ENCODE measurements at regions not wholly inside any gene's neighbourhood (a gene's known extent, or its start where the extent isn't known, plus 50 kb on each side); places are given as distances from the start of the nearest gene placed in this dataset.

GRCh38 chr9:108768744-108769143, 87.0 kb downstream of the ACTL7B start:
- DNase-seq (ENCODE audit: low read depth, low spot score): no peak
- no peak overlapping the region for H3K4me3 ChIP-seq (ENCODE audit: low read depth, low read length)
- POLR2A ChIA-PET: no interaction called here
- CTCF ChIA-PET: interaction anchor here (0.9 kb wide), 1 partner anchor 13 kb away, joined by 3 read pairs; no protein-coding TSS in a partner anchor
- no peak for TF ChIP-seq CTCF (IDR thresholded peaks at IDR 0.05; ENCODE audit: insufficient read depth, low read length, missing control alignments)

- ChIA-PET CTCF (interaction anchor here (0.6 to 2.7 kb wide), 2 partner anchors 11 to 1301 kb away, joined by 3 to 6 read pairs; no protein-coding TSS in a partner anchor), POLR2A (no interaction called here)
- no peak for DNase-seq (ENCODE audit: low read depth, low spot score)
- H3K4me3 ChIP-seq (ENCODE audit: low read depth, low read length): no peak overlapping the region
- TF ChIP-seq CTCF (IDR thresholded peaks at IDR 0.05; ENCODE audit: insufficient read depth, low read length, missing control alignments): no peak
Observed at GRCh38 chr9:108766626-108767161, 89.1 kb downstream of the ACTL7B start.

GRCh38 chr9:108765265-108765664, 90.5 kb downstream of the ACTL7B start:
- no peak for TF ChIP-seq CTCF (IDR thresholded peaks at IDR 0.05; ENCODE audit: insufficient read depth, low read length, missing control alignments)
- ChIA-PET CTCF (no interaction called here), POLR2A (no interaction called here)
- H3K4me3 ChIP-seq (ENCODE audit: low read depth, low read length): no peak overlapping the region
- no peak for DNase-seq (ENCODE audit: low read depth, low spot score)

- DNase-seq (ENCODE audit: low read depth, low spot score): no peak
- no peak for TF ChIP-seq CTCF (IDR thresholded peaks at IDR 0.05; ENCODE audit: insufficient read depth, low read length, missing control alignments)
- POLR2A ChIA-PET: no interaction called here
- H3K4me3 ChIP-seq (ENCODE audit: low read depth, low read length): no peak overlapping the region
- CTCF ChIA-PET: interaction anchor here (0.6 to 4.1 kb wide), 39 partner anchors 11 to 1421 kb away, joined by 3 to 41 read pairs (median 4); no protein-coding TSS in a partner anchor
Observed at GRCh38 chr9:108762348-108763055, 93.3 kb downstream of the ACTL7B start.

- POLR2A ChIA-PET: no interaction called here
- no peak overlapping the region for H3K4me3 ChIP-seq (ENCODE audit: low read depth, low read length)
- DNase-seq (ENCODE audit: low read depth, low spot score): no peak
- CTCF ChIA-PET: interaction anchor here (0.6 to 4.1 kb wide), 38 partner anchors 9 to 1420 kb away, joined by 3 to 41 read pairs (median 4); no protein-coding TSS in a partner anchor
- peak; percentile 80 for TF ChIP-seq CTCF (IDR thresholded peaks at IDR 0.05; ENCODE audit: insufficient read depth, low read length, missing control alignments)
Observed at GRCh38 chr9:108761655-108762347, 94.0 kb downstream of the ACTL7B start.

- H3K4me3 ChIP-seq (ENCODE audit: low read depth, low read length): no peak overlapping the region
- ChIA-PET CTCF (interaction anchor here (0.6 to 4.1 kb wide), 19 partner anchors 13 to 1419 kb away, joined by 3 to 41 read pairs (median 6); no protein-coding TSS in a partner anchor), POLR2A (no interaction called here)
- TF ChIP-seq CTCF (IDR thresholded peaks at IDR 0.05; ENCODE audit: insufficient read depth, low read length, missing control alignments): no peak
- no peak for DNase-seq (ENCODE audit: low read depth, low spot score)
Observed at GRCh38 chr9:108760841-108761240, 94.9 kb downstream of the ACTL7B start.
